IMR-90 (cell line): ENCODE measurements at regions not wholly inside any gene's neighbourhood (a gene's known extent, or its start where the extent isn't known, plus 50 kb on each side); places are given as distances from the start of the nearest gene placed in this dataset.

ENCODE experiments used
- ATAC-seq: fragments of 200-7000 bp; cut with Tn5 transposase; 2 replicates; pipeline ENCODE4 v1.9.1; 2020; ENCODE audit warnings: low read depth, mild to moderate bottlenecking, moderate library complexity
- BruUV-seq: library from RNA; stranded (reverse); fragments of 400-500 nt; replicated peaks from 2 replicates; lab custom pipeline; 2021; lab: Mats Ljungman, UMichigan
- CTCF ChIA-PET: fragments of 300-600 bp; formaldehyde crosslinking; extraction: SDS; loops from one replicate; lab custom pipeline; 2021; ENCODE audit warnings: antibody characterized with exemption; lab: Yijun Ruan, JAX
- POLR2A ChIA-PET: fragments of 300-600 bp; sonication (Branson Sonifier 250); formaldehyde crosslinking; loops from one replicate; lab custom pipeline; 2022; ENCODE audit warnings: antibody characterized with exemption; ENCODE audit not compliant: unreplicated experiment; lab: Charles Lee
- DNase-seq: peaks from one replicate; pipeline ENCODE4 v3.0.0; 2013
- H2AFZ ChIP-seq: replicated peaks from 2 replicates; pipeline ENCODE3; 2013; ENCODE audit warnings: low read length, mild to moderate bottlenecking; ENCODE audit not compliant: poor library complexity
- H2AK5ac ChIP-seq: 2 replicates; pipeline ENCODE4 v1.6.1; 2013; ENCODE audit warnings: low read depth, low read length, inconsistent platforms
- H2AK9ac ChIP-seq: replicated peaks from 2 replicates; pipeline ENCODE3; 2013; ENCODE audit warnings: mild to moderate bottlenecking, low read depth, low read length, moderate library complexity; ENCODE audit not compliant: poor library complexity
- H2BK120ac ChIP-seq: 2 replicates; pipeline ENCODE4 v1.6.1; 2013; ENCODE audit warnings: low read depth, low read length, inconsistent platforms
- H2BK15ac ChIP-seq: 3 replicates; pipeline ENCODE4 v1.6.1; 2013; ENCODE audit warnings: low read depth, low read length, inconsistent platforms
- H2BK20ac ChIP-seq: 2 replicates; pipeline ENCODE4 v1.6.1; 2013; ENCODE audit warnings: low read depth, mild to moderate bottlenecking, inconsistent platforms, low read length, moderate library complexity
- H2BK5ac ChIP-seq: 2 replicates; pipeline ENCODE4 v1.6.1; 2013; ENCODE audit warnings: mild to moderate bottlenecking, low read depth, low read length, inconsistent platforms; ENCODE audit not compliant: poor library complexity, severe bottlenecking
- H3K14ac ChIP-seq: replicated peaks from 2 replicates; pipeline ENCODE4 v1.6.1; 2013; ENCODE audit warnings: low read depth, low read length, inconsistent platforms
- H3K18ac ChIP-seq: 2 replicates; pipeline ENCODE4 v1.6.1; 2013; ENCODE audit warnings: low read depth, low read length, control low read depth
- H3K23ac ChIP-seq: 2 replicates; pipeline ENCODE4 v1.6.1; 2013; ENCODE audit warnings: low read depth, low read length, inconsistent platforms
- H3K27ac ChIP-seq: 2 replicates; pipeline ENCODE4 v1.5.1; 2013; ENCODE audit warnings: mild to moderate bottlenecking, control low read depth, low read length; ENCODE audit not compliant: insufficient read depth
- H3K27me3 ChIP-seq: 2 replicates; pipeline ENCODE4 v1.6.1; 2013; ENCODE audit warnings: low read length; ENCODE audit not compliant: control insufficient read depth, insufficient read depth
- H3K36me3 ChIP-seq: 2 replicates; pipeline ENCODE4 v1.6.1; 2013; ENCODE audit warnings: low read length, mixed read lengths; ENCODE audit not compliant: control insufficient read depth, insufficient read depth
- H3K4ac ChIP-seq: 2 replicates; pipeline ENCODE4 v1.6.1; 2013; ENCODE audit warnings: low read depth, low read length, inconsistent platforms
- H3K4me1 ChIP-seq: 2 replicates; pipeline ENCODE4 v1.6.1; 2013; ENCODE audit warnings: low read length, mixed read lengths; ENCODE audit not compliant: control insufficient read depth, insufficient read depth
- H3K4me2 ChIP-seq: 2 replicates; pipeline ENCODE4 v1.6.1; 2013; ENCODE audit warnings: low read depth, mild to moderate bottlenecking, control low read depth, low read length, moderate library complexity
- H3K4me3 ChIP-seq: 2 replicates; pipeline ENCODE4 v1.5.1; 2013; ENCODE audit warnings: low read depth, mild to moderate bottlenecking, control low read depth, low read length, moderate library complexity; ENCODE audit not compliant: insufficient read depth
- H3K56ac ChIP-seq: 2 replicates; pipeline ENCODE4 v1.6.1; 2013; ENCODE audit warnings: low read length, inconsistent platforms; ENCODE audit not compliant: insufficient read depth; ENCODE audit errors: extremely low read depth
- H3K79me1 ChIP-seq, 2 experiments: 2 replicates each; pipeline ENCODE4 v1.6.1; 2013; ENCODE audit warnings: low read length in 2 of 2, inconsistent platforms in 1 of 2, low read depth in 1 of 2
- H3K9ac ChIP-seq: 2 replicates; pipeline ENCODE4 v1.6.1; 2013; ENCODE audit warnings: low read depth, low read length, control low read depth
- H3K9me1 ChIP-seq: 2 replicates; pipeline ENCODE4 v1.6.1; 2013; ENCODE audit warnings: low read length, inconsistent platforms; ENCODE audit not compliant: insufficient read depth
- H3K9me3 ChIP-seq: 2 replicates; pipeline ENCODE4 v1.6.1; 2013; ENCODE audit warnings: low read length; ENCODE audit not compliant: control insufficient read depth, insufficient read depth
- H4K20me1 ChIP-seq: 2 replicates; pipeline ENCODE4 v1.6.1; 2013; ENCODE audit warnings: low read length, inconsistent platforms; ENCODE audit not compliant: insufficient read depth
- H4K5ac ChIP-seq: 2 replicates; pipeline ENCODE4 v1.6.1; 2013; ENCODE audit warnings: mild to moderate bottlenecking, low read depth, low read length, control low read depth
- H4K8ac ChIP-seq, 2 experiments: 2 replicates each; pipeline ENCODE4 v1.6.1; 2013; ENCODE audit warnings: low read depth in 2 of 2, low read length in 2 of 2, control low read depth in 1 of 2, inconsistent platforms in 1 of 2
- H4K91ac ChIP-seq: 2 replicates; pipeline ENCODE4 v1.6.1; 2013; ENCODE audit warnings: low read depth, low read length, inconsistent platforms; ENCODE audit not compliant: insufficient read depth
- BHLHE40 ChIP-seq: fragments of 150-350 bp; IDR thresholded peaks from 2 replicates; pipeline ENCODE4 v1.6.1; 2016; ENCODE audit warnings: mild to moderate bottlenecking, low read depth, low read length
- CEBPB ChIP-seq: IDR thresholded peaks from 2 replicates; pipeline ENCODE4 v1.6.1; 2012; ENCODE audit warnings: low read depth, low read length, improper control_type of control experiment
- CHD1 ChIP-seq: IDR thresholded peaks from 2 replicates; pipeline ENCODE4 v1.6.1; 2012; ENCODE audit warnings: low read depth, low read length, improper control_type of control experiment
- FOS ChIP-seq: fragments of 150-350 bp; IDR thresholded peaks from 2 replicates; pipeline ENCODE4 v1.6.1; 2016; ENCODE audit warnings: low read depth, low read length
- MAFK ChIP-seq: IDR thresholded peaks from 2 replicates; pipeline ENCODE4 v1.6.1; 2012; ENCODE audit warnings: low read depth, low read length, improper control_type of control experiment
- MAZ ChIP-seq: IDR thresholded peaks from 2 replicates; pipeline ENCODE4 v1.6.1; 2012; ENCODE audit warnings: low read depth, mild to moderate bottlenecking, low read length, improper control_type of control experiment, moderate library complexity, borderline replicate concordance
- MXI1 ChIP-seq: IDR thresholded peaks from 2 replicates; pipeline ENCODE4 v1.6.1; 2012; ENCODE audit warnings: low read depth, mild to moderate bottlenecking, low read length, moderate library complexity, borderline replicate concordance
- NFE2L2 ChIP-seq: fragments of 150-350 bp; IDR thresholded peaks from 2 replicates; pipeline ENCODE4 v1.6.1; 2016; ENCODE audit warnings: low read depth, mild to moderate bottlenecking, low read length
- POLR2A ChIP-seq: IDR thresholded peaks from 2 replicates; pipeline ENCODE4 v1.6.1; 2012; ENCODE audit warnings: mild to moderate bottlenecking, low read depth, low read length
- RAD21 ChIP-seq: IDR thresholded peaks from 2 replicates; pipeline ENCODE4 v1.6.1; 2012; ENCODE audit warnings: low read length, improper control_type of control experiment
- RCOR1 ChIP-seq: IDR thresholded peaks from 2 replicates; pipeline ENCODE4 v1.6.1; 2012; ENCODE audit warnings: mild to moderate bottlenecking, low read length, improper control_type of control experiment; ENCODE audit not compliant: insufficient replicate concordance
- RFX5 ChIP-seq: IDR thresholded peaks from 2 replicates; pipeline ENCODE4 v1.8.0; 2012; ENCODE audit warnings: low read depth, mild to moderate bottlenecking, low read length, moderate library complexity
- SMC3 ChIP-seq: fragments of 150-350 bp; IDR thresholded peaks from 2 replicates; pipeline ENCODE4 v1.6.1; 2016; ENCODE audit warnings: low read depth, mild to moderate bottlenecking, antibody characterized with exemption, low read length, moderate library complexity
- WGBS, 2 experiments: methylation state at CpG; one replicate each; pipeline versions ENCODE4 v1.1.5 to v1.1.7; 2013; ENCODE audit warnings: missing lambda C conversion rate in 2 of 2; ENCODE audit not compliant: insufficient read length in 1 of 2; ENCODE audit errors: extremely low coverage in 2 of 2; 5-methylcytosine and 5-hydroxymethylcytosine counted together
- dilution Hi-C: fragments of 300-500 bp; cut with HindIII; formaldehyde crosslinking; loops from one replicate; pipeline ENCODE4 v1.14.3; 2018; ENCODE audit warnings: low sequenced_read_pairs; ENCODE audit not compliant: unreplicated experiment
- in situ Hi-C: fragments of 300-500 bp; cut with MboI; formaldehyde crosslinking; loops from 3 replicates; pipeline ENCODE4 v1.14.3; 2019; ENCODE audit warnings: low sequenced_read_pairs, inconsistent platforms, mixed read lengths
- intact Hi-C: fragments of 100-400 bp; cut with micrococcal nuclease; formaldehyde crosslinking; loops from 2 replicates; pipeline ENCODE4 v1.10.0; 2022
- TF ChIP-seq, protein P1 (sequence below): fragments of 150-350 bp; IDR thresholded peaks from 2 replicates; pipeline ENCODE4 v1.6.1; 2016; ENCODE audit warnings: low read depth, mild to moderate bottlenecking, low read length, moderate library complexity, borderline replicate concordance
- TF ChIP-seq, protein P2 (sequence below): fragments of 150-350 bp; IDR thresholded peaks from 2 replicates; pipeline ENCODE4 v1.6.1; 2017; ENCODE audit warnings: mild to moderate bottlenecking, antibody characterized with exemption, low read length, low read depth
- TF ChIP-seq, protein P3 (sequence below): conservative IDR thresholded peaks from 2 replicates; pipeline ENCODE4 v1.5.1; 2012; ENCODE audit warnings: mild to moderate bottlenecking, low read depth, low read length, improper control_type of control experiment

DNA sequence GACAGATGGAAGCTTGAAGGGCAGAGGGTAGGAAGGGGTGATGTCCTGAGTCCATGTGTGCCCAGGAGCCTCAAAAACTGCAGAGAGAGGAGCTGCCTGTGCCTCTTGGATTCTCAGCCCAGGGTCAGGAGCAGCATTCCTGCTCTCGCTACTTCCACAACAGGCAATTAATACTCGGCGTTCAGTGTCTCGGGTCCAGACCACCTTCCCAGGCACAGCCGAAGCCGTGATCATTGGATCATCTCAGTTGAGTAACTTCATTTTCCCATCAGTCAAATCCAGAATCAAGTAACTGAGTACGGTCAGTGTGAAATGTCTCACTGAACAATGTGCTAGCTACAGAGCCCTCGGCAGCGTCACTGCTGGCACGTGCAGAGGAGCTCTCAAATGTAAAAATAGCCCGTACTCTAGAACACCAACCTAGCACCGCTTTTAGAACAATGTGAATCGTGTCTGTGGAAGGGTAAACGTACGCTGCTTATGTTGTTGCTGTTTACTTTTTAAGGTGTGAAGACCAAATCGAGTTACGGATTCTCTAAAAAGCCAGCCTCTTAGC lies 63.5 kb upstream of the IRX4 start:
- 47% methylated on average over 6 of the region's 17 CpGs; no CpG with 5 or more reads in 1 of the 2 experiments for WGBS, 2 experiments
- dilution Hi-C loops, result no loop called here

More for the DNA sequence above, 63.5 kb upstream of the IRX4 start:
- no TSS peak for BruUV-seq
- Histone ChIP-seq H3K56ac (no peak overlapping the region), H2AK5ac (no peak overlapping the region), H3K36me3 (no peaks in the 10 kb centered on the region), H3K4me3 (no peak overlapping the region), H2AK9ac (no peak overlapping the region), H3K27me3 (no peaks in the 10 kb centered on the region), H2BK5ac (no peak overlapping the region), H4K20me1 (no peaks in the 10 kb centered on the region), H3K9me3 (peaks cover 6% of the 10 kb centered on the region), H3K23ac (no peak overlapping the region), H4K8ac (no peak overlapping the region), H2AFZ (no peak overlapping the region), H2BK120ac (no peak overlapping the region), H4K5ac (no peak overlapping the region), H3K18ac (no peak overlapping the region), H3K14ac (no peak overlapping the region), H2BK20ac (no peak overlapping the region), H3K4ac (no peak overlapping the region), H3K9me1 (no peaks in the 10 kb centered on the region), H3K79me1 (no peaks in the 10 kb centered on the region), H3K27ac (no peak overlapping the region), H2BK15ac (no peak overlapping the region), H3K4me2 (no peak overlapping the region), H3K9ac (no peak overlapping the region), H3K4me1 (no peaks in the 10 kb centered on the region), H4K91ac (no peak overlapping the region)
- ChIA-PET CTCF (no interaction called here), POLR2A (no interaction called here)
- DNase-seq, result no peak
- intact Hi-C loops (no loop called here), in situ Hi-C loops (no loop called here)
- ATAC-seq, result no peak
- no peak for TF ChIP-seq RCOR1
- no peak for TF ChIP-seq SMC3
- no peak for TF ChIP-seq POLR2A
- no peak for TF ChIP-seq RFX5
- TF ChIP-seq, protein P1, sequence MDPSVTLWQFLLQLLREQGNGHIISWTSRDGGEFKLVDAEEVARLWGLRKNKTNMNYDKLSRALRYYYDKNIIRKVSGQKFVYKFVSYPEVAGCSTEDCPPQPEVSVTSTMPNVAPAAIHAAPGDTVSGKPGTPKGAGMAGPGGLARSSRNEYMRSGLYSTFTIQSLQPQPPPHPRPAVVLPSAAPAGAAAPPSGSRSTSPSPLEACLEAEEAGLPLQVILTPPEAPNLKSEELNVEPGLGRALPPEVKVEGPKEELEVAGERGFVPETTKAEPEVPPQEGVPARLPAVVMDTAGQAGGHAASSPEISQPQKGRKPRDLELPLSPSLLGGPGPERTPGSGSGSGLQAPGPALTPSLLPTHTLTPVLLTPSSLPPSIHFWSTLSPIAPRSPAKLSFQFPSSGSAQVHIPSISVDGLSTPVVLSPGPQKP, result no peak
- TF ChIP-seq NFE2L2, result no peak
- no peak for TF ChIP-seq CHD1
- TF ChIP-seq MXI1, result no peak
- no peak for TF ChIP-seq FOS
- TF ChIP-seq, protein P2, sequence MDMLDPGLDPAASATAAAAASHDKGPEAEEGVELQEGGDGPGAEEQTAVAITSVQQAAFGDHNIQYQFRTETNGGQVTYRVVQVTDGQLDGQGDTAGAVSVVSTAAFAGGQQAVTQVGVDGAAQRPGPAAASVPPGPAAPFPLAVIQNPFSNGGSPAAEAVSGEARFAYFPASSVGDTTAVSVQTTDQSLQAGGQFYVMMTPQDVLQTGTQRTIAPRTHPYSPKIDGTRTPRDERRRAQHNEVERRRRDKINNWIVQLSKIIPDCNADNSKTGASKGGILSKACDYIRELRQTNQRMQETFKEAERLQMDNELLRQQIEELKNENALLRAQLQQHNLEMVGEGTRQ, result no peak
- no peak for TF ChIP-seq MAZ
- no peak for TF ChIP-seq MAFK
- no peak for TF ChIP-seq RAD21
- TF ChIP-seq, protein P3, sequence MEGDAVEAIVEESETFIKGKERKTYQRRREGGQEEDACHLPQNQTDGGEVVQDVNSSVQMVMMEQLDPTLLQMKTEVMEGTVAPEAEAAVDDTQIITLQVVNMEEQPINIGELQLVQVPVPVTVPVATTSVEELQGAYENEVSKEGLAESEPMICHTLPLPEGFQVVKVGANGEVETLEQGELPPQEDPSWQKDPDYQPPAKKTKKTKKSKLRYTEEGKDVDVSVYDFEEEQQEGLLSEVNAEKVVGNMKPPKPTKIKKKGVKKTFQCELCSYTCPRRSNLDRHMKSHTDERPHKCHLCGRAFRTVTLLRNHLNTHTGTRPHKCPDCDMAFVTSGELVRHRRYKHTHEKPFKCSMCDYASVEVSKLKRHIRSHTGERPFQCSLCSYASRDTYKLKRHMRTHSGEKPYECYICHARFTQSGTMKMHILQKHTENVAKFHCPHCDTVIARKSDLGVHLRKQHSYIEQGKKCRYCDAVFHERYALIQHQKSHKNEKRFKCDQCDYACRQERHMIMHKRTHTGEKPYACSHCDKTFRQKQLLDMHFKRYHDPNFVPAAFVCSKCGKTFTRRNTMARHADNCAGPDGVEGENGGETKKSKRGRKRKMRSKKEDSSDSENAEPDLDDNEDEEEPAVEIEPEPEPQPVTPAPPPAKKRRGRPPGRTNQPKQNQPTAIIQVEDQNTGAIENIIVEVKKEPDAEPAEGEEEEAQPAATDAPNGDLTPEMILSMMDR, result no peak
- no peak for TF ChIP-seq CEBPB
- TF ChIP-seq BHLHE40, result no peak
